Forelimb muscle (tissue), 1 donor: ENCODE measurements at regions not wholly inside any gene's neighbourhood (a gene's known extent, or its start where the extent isn't known, plus 50 kb on each side); places are given as distances from the start of the nearest gene placed in this dataset.
A peak's percentile ranks its signal among the peaks of the same experiment; 100 is the strongest.
"Not testable (repeated sequence)": the region's sequence is repeated elsewhere in the genome, so short reads cannot be mapped to it uniquely, and the experiment has no call there.

Experiments
- DNase-seq: peaks from one replicate; pipeline ENCODE4 v3.0.0-alpha.2; 2013; ENCODE audit warnings: low read depth

GRCh38 chr4:14168919-14169318 is 541.4 kb upstream of the BOD1L1 start:
- DNase-seq, result no peak

- DNase-seq, result no peak
Measured at GRCh38 chr4:14169460-14169859, 541.9 kb upstream of the BOD1L1 start.

DNA sequence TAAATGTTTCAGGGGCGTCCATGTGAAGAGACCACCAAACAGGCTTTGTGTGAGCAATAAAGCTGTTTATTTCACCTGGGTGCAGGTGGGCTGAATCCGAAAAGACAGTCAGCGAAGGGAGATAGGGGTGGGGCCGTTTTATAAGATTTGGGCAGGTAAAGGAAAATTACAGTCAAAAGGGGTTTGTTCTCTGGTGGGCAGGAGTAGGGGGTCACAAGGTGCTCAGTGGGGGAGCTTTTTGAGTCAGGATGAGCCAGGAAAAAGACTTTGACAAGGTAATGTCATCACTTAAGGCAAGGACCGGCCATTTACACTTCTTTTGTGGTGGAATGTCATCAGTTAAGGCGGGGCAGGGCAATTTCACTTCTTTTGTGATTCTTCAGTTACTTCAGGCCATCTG is 542.4 kb upstream of the BOD1L1 start:
- DNase-seq, result not testable (repeated sequence)

DNA sequence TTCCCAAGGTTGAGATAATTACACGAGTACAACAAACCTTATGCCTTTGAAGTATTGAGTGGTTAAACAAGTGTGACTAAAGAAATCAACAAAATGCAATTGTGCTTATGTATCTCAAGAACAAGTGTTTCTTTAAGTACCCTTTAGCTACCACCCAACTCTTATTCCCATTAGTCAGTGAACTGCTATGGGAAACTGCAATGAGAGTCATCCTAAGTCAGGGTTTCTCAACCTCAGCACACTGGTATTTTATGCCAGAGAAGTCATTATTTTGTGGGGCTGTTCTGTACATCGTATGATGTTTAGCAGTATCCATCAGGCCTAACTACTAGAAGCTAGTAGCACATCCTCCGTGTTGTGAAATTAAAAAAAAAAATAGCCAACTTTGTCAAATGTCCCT is 549.1 kb upstream of the BOD1L1 start:
- DNase-seq, result no peak

DNA sequence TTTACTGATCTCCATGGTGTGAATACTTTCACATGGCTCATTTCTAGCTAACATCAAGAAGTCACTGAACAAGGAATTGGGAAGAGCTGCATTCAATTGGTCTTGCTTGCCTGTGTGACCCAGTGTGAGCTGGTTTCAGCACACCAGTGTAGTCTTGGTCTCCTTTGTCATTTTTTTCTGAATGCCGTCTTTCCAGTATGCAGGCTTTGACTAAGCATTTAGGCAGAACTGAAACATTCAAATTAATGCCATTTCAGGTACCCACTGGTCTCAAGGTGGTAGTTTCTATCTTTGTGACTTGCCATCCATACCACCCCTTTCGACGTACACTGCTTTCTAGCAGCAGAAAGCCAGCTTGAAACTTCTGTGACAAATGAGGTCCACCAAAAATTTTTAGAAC is 550.5 kb upstream of the BOD1L1 start:
- DNase-seq, result no peak

- DNase-seq, result no peak
Measured at GRCh38 chr4:14178421-14178820, 550.9 kb upstream of the BOD1L1 start.

GRCh38 chr4:14180166-14180565 is 552.6 kb upstream of the BOD1L1 start:
- no peak for DNase-seq

DNA sequence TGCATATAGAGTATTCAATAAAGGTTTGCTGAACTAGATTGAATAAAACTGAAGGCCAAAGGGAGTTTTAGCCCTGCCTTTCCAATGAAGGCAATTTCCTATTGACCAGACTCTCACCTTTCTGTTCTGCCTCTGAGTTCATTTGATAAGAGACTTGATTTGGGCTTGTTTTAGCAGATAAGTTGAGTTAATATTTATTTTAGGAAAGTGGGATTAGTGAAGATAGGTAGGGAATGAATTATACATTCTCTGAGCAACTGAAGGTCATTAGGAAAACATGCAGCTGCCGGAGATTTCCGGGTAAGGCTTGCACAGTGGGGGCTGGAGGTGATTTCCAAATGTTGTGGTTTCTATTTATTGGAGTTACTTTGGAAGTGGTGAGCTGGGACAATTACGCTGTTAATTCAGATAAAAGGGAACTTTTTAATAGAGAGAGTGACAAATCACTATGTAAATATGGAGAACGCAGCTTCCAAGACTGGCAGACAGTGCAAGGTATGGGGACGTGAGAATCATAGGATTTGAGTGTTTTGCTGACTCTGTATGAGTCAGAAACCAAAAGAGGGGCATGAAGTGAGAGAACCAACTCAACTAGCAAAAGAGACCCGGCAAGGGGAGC is 553.6 kb upstream of the BOD1L1 start:
- no peak for DNase-seq

- no peak for DNase-seq
Measured at GRCh38 chr4:14182148-14182547, 554.6 kb upstream of the BOD1L1 start.

GRCh38 chr4:14184265-14184664 is 556.7 kb upstream of the BOD1L1 start:
- DNase-seq, result peak; percentile 84

GRCh38 chr4:14184767-14185166 is 557.2 kb upstream of the BOD1L1 start:
- no peak for DNase-seq

GRCh38 chr4:14188214-14188613 is 560.7 kb upstream of the BOD1L1 start:
- DNase-seq, result no peak

- no peak for DNase-seq
Measured at GRCh38 chr4:14193601-14194000, 566.1 kb upstream of the BOD1L1 start.

DNA sequence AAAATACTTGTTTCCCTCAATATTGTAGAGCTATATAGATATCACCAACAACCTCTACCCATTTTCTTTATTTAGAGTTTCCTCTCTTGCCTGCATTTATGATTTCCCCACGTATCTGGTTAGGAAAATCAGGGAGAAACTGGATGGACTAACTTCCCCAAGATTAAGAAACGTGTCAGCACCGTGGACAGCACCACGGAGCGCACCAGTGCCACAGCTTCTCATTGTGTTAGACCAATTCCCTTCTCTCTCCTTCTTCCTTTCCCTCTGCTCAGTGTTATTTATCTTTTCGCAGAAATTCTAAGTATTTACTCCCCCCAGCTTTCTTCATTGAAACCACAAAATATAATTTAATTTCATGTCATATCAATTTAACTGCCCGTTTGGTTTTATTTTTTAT is 568.6 kb upstream of the BOD1L1 start:
- DNase-seq, result no peak

DNA sequence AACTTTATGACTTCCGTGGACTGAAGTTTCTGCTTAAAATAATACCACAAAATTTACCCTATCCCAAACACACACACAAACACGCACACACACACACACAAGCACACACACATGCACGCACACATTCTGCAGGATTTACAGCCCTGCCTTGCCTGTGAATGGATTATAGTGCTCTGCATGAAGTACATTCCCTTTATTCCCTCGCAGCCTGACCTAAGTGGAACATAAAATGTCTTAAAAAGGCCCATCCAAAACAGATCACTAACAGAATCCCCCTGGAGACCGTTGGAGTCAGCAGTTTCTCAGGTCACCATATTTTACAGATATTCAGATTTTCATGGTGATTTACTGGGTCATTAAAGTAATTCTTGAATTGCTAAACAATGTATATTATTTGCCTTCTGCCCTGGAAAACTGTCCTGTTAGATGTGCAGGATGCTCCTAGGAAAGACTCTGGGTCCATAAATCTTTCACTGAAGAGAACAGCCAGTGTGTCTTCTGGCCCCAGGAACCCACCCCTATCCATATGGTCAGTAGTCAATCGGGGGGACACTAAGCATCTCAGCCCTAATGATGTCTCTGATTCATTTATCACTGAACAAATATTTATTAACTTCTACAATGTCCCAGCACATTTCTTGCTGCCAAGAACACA is 587.7 kb upstream of the BOD1L1 start:
- no peak for DNase-seq

DNA sequence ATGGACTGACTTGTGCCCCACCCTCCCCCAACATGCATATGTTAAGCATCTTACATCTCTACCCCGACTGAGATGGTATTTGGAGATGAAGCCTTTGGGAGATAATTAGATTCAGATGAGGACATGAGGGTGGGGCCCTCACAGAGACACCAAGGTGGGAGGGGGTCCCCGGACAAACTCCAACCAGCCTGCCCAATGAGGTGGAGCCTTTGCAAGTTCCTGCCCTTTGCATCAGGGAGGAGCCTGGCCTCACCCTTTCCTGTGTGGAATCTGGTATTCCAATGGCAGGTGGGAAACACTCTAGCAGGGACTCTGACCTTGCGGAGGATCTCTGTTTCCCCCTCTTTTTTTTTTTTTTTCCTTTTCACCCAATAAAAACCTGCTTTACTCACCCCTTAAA is 589.9 kb upstream of the BOD1L1 start:
- DNase-seq, result no peak

GRCh38 chr4:14218641-14219040 is 591.1 kb upstream of the BOD1L1 start:
- DNase-seq, result no peak

GRCh38 chr4:14221176-14221575 is 593.7 kb upstream of the BOD1L1 start:
- DNase-seq, result no peak

DNA sequence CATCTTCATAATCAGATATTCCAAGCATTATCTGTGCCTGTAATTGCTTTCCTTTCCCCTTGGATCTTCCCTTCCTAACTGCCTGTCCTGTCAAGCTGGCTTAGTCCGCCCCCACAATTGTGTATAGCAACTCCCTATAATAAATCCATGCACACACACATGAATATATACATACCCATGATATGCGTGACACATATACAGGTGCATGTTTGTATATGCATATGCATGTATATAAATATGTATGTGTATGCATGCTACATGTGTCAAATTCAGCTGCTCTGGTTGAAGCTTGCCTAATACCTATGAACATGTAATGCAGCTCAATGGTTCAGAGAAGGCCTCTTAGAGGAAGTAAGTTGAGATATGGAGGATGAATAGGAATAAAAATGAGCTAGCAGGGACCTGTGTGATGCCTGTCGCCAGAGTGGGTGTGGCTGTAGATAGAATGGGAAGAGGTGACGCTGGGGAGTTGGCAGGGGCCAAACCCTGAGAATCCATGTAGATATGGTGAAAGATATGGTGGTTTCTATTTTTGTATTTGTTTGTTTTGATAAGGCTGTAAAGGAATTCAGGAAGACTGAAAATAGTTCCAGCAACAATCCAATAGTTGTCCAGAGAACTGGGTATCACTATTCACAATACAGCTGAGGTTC is 595.0 kb upstream of the BOD1L1 start:
- no peak for DNase-seq

GRCh38 chr4:14223461-14223860 is 595.9 kb upstream of the BOD1L1 start:
- DNase-seq, result no peak

GRCh38 chr4:14225688-14226207 is 598.2 kb upstream of the BOD1L1 start:
- no peak for DNase-seq

DNA sequence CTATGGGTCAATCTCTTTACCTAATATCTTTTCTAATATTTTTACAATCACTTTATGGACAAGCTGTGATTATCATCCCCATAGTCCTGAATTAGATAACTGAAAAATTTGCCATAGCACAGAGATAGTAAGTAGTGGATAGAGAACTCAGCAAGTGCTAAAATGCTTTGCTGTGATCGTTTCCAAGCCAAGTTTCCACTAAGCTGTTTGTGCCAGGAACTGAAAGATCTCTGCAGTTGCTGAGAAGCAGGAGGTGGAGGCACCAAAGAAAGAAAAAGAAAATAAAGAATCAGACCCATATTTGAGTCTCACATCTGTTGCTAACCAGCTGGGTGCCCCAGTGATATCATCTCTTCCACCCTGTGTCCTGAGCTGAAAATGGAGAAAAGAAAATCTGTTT is 605.6 kb upstream of the BOD1L1 start:
- no peak for DNase-seq

GRCh38 chr4:14234307-14234706 is 606.8 kb upstream of the BOD1L1 start:
- DNase-seq, result no peak
